ENCODE measurements at regions not wholly inside any gene's neighbourhood (a gene's known extent, or its start where the extent isn't known, plus 50 kb on each side); places are given as distances from the start of the nearest gene placed in this dataset.

DNA sequence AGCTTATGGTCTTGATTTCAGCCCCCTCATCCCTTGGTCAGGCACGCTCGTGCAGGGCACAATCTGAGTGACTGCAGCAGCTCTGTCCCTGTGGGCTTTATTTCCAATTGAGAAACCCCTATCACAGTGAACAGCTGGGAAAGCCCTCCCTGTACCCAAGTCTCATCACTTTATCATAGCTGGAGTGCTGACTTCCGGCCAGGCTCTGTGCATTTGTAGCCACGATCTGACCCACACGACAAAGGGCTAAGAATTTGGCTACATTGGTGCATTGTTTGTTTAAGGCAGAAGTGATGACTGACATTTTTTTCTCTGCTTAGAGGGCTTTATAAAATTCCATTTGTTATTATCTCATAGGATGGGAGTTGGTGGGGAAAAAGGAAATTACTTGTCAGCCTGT, 184.4 kb downstream of the KCNS3 start:
- Histone ChIP-seq H2AFZ (ENCODE audit: low read depth, low read length) (no peak overlapping the region), H3K9me3 (replicated peaks; ENCODE audit: control insufficient read depth, insufficient read depth, low read length) (no peaks in the 10 kb centered on the region), H3K4me3 (replicated peaks in 1 of 3; ENCODE audit: insufficient read depth in 1 of 3, low read depth in 1 of 3, low read length in 3 of 3) (no peak overlapping the region), H3K79me2 (ENCODE audit: control insufficient read depth, insufficient read depth, low read length) (no peaks in the 10 kb centered on the region), H3K4me2 (ENCODE audit: insufficient read depth, low read length) (no peak overlapping the region), H3K9me1 (replicated peaks; ENCODE audit: control insufficient read depth, extremely low read depth, insufficient read depth, low read length) (no peaks in the 10 kb centered on the region), H4K20me1 (replicated peaks; ENCODE audit: control insufficient read depth, extremely low read depth, insufficient read depth, low read length) (no peaks in the 10 kb centered on the region), H3K4me1 (ENCODE audit: control insufficient read depth, extremely low read depth, insufficient read depth, low read length) (no peaks in the 10 kb centered on the region), H3K36me3 (ENCODE audit: control insufficient read depth in 2 of 2, extremely low read depth in 1 of 2, insufficient read depth in 2 of 2, low read length in 2 of 2) (no peaks in the 10 kb centered on the region), H3K9ac (replicated peaks; ENCODE audit: extremely low read depth, insufficient read depth, low read length) (no peak overlapping the region), H3K27me3 (ENCODE audit: control insufficient read depth in 2 of 2, insufficient read depth in 2 of 2, low read length in 2 of 2) (no peaks in the 10 kb centered on the region), H3K27ac (ENCODE audit: insufficient read depth, low read depth, low read length) (no peak overlapping the region)
- no peak for DNase-seq (ENCODE audit: low read depth, low spot score)
- TF ChIP-seq, protein P1, sequence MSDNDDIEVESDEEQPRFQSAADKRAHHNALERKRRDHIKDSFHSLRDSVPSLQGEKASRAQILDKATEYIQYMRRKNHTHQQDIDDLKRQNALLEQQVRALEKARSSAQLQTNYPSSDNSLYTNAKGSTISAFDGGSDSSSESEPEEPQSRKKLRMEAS (IDR thresholded peaks at IDR 0.05; ENCODE audit: insufficient read depth, insufficient read length): no peak
- TF ChIP-seq FOS (IDR thresholded peaks at IDR 0.05; ENCODE audit: borderline replicate concordance, insufficient read depth, low read length): no peak
- no peak for TF ChIP-seq MYC (IDR thresholded peaks at IDR 0.05; ENCODE audit: low read depth, low read length)
- TF ChIP-seq GATA2 (IDR thresholded peaks at IDR 0.05; ENCODE audit: insufficient read depth, insufficient read length, low read depth, low read length): no peak
- no peak for TF ChIP-seq POLR2A (IDR thresholded peaks at IDR 0.05; ENCODE audit: low read depth, low read length)
- no peak for TF ChIP-seq JUN (IDR thresholded peaks at IDR 0.05; ENCODE audit: borderline replicate concordance, insufficient read depth, insufficient read length, low read depth)
- TF ChIP-seq, protein P2, sequence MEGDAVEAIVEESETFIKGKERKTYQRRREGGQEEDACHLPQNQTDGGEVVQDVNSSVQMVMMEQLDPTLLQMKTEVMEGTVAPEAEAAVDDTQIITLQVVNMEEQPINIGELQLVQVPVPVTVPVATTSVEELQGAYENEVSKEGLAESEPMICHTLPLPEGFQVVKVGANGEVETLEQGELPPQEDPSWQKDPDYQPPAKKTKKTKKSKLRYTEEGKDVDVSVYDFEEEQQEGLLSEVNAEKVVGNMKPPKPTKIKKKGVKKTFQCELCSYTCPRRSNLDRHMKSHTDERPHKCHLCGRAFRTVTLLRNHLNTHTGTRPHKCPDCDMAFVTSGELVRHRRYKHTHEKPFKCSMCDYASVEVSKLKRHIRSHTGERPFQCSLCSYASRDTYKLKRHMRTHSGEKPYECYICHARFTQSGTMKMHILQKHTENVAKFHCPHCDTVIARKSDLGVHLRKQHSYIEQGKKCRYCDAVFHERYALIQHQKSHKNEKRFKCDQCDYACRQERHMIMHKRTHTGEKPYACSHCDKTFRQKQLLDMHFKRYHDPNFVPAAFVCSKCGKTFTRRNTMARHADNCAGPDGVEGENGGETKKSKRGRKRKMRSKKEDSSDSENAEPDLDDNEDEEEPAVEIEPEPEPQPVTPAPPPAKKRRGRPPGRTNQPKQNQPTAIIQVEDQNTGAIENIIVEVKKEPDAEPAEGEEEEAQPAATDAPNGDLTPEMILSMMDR (IDR thresholded peaks at IDR 0.05; ENCODE audit: extremely low read depth in 1 of 2, insufficient read depth in 1 of 2, low read depth in 1 of 2, low read length in 2 of 2): no peak
- ChIA-PET POLR2A (no interaction called here), CTCF (no interaction called here)
- intact Hi-C loops (cut with micrococcal nuclease) (no loop called here), dilution Hi-C loops (cut with MboI; ENCODE audit: extremely low pct_ligation_motif_present, low sequenced_read_pairs) (no loop called here)
- no TSS peak for BruUV-seq (replicated peaks)
- FAIRE-seq: no peak

DNA sequence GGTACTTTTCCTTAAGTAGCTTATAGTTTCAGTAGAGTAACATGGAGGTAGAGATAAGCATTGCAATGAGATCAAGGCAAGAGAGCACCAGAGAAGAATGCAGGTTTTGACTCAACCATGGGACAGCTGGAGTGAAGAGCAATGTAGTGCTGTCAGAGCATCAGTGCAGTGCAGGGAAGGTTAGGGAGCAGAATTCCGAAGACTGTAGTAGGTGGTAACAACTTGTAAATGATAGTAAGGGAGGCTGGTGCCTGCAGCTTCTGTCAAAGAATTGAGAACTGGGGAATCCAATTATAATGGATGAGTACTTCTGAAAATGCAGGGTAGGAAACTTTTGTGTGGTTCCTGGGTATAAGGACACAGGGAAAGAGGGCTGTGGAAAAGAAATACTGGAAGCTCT, 183.2 kb downstream of the KCNS3 start:
- Histone ChIP-seq H4K20me1 (replicated peaks; ENCODE audit: control insufficient read depth, extremely low read depth, insufficient read depth, low read length) (no peaks in the 10 kb centered on the region), H3K9me1 (replicated peaks; ENCODE audit: control insufficient read depth, extremely low read depth, insufficient read depth, low read length) (no peaks in the 10 kb centered on the region), H3K4me3 (replicated peaks in 1 of 3; ENCODE audit: insufficient read depth in 1 of 3, low read depth in 1 of 3, low read length in 3 of 3) (no peak overlapping the region), H3K9ac (replicated peaks; ENCODE audit: extremely low read depth, insufficient read depth, low read length) (no peak overlapping the region), H3K4me2 (ENCODE audit: insufficient read depth, low read length) (no peak overlapping the region), H3K36me3 (ENCODE audit: control insufficient read depth in 2 of 2, extremely low read depth in 1 of 2, insufficient read depth in 2 of 2, low read length in 2 of 2) (no peaks in the 10 kb centered on the region), H3K4me1 (ENCODE audit: control insufficient read depth, extremely low read depth, insufficient read depth, low read length) (no peaks in the 10 kb centered on the region), H3K27ac (ENCODE audit: insufficient read depth, low read depth, low read length) (no peak overlapping the region), H2AFZ (ENCODE audit: low read depth, low read length) (no peak overlapping the region), H3K27me3 (ENCODE audit: control insufficient read depth in 2 of 2, insufficient read depth in 2 of 2, low read length in 2 of 2) (no peaks in the 10 kb centered on the region), H3K79me2 (ENCODE audit: control insufficient read depth, insufficient read depth, low read length) (no peaks in the 10 kb centered on the region), H3K9me3 (replicated peaks; ENCODE audit: control insufficient read depth, insufficient read depth, low read length) (no peaks in the 10 kb centered on the region)
- dilution Hi-C loops (cut with MboI; ENCODE audit: extremely low pct_ligation_motif_present, low sequenced_read_pairs) (no loop called here), intact Hi-C loops (cut with micrococcal nuclease) (no loop called here)
- FAIRE-seq: no peak
- BruUV-seq (replicated peaks): no TSS peak
- TF ChIP-seq EZH2 (IDR thresholded peaks at IDR 0.05; ENCODE audit: borderline replicate concordance, low read depth, low read length, severe bottlenecking) (no peak), GATA2 (IDR thresholded peaks at IDR 0.05; ENCODE audit: insufficient read depth, insufficient read length, low read depth, low read length) (no peak), JUN (IDR thresholded peaks at IDR 0.05; ENCODE audit: borderline replicate concordance, insufficient read depth, insufficient read length, low read depth) (no peak), MYC (IDR thresholded peaks at IDR 0.05; ENCODE audit: low read depth, low read length) (no peak), POLR2A (IDR thresholded peaks at IDR 0.05; ENCODE audit: low read depth, low read length) (no peak), FOS (IDR thresholded peaks at IDR 0.05; ENCODE audit: borderline replicate concordance, insufficient read depth, low read length) (no peak), POLR2AphosphoS5 (IDR thresholded peaks at IDR 0.05; ENCODE audit: insufficient read depth, low read depth, low read length) (no peak)
- TF ChIP-seq, protein P1 (IDR thresholded peaks at IDR 0.05; ENCODE audit: insufficient read depth, insufficient read length): no peak
- TF ChIP-seq, protein P2 (IDR thresholded peaks at IDR 0.05; ENCODE audit: extremely low read depth in 1 of 2, insufficient read depth in 1 of 2, low read depth in 1 of 2, low read length in 2 of 2): no peak
- POLR2A ChIA-PET: no interaction called here
- no peak for DNase-seq (ENCODE audit: low read depth, low spot score)
- CTCF ChIA-PET: no interaction called here

Data from endothelial cell of umbilical vein (primary cell).